ENCODE measurements at regions not wholly inside any gene's neighbourhood (a gene's known extent, or its start where the extent isn't known, plus 50 kb on each side); places are given as distances from the start of the nearest gene placed in this dataset.
A peak's percentile ranks its signal among the peaks of the same experiment; 100 is the strongest.

DNA sequence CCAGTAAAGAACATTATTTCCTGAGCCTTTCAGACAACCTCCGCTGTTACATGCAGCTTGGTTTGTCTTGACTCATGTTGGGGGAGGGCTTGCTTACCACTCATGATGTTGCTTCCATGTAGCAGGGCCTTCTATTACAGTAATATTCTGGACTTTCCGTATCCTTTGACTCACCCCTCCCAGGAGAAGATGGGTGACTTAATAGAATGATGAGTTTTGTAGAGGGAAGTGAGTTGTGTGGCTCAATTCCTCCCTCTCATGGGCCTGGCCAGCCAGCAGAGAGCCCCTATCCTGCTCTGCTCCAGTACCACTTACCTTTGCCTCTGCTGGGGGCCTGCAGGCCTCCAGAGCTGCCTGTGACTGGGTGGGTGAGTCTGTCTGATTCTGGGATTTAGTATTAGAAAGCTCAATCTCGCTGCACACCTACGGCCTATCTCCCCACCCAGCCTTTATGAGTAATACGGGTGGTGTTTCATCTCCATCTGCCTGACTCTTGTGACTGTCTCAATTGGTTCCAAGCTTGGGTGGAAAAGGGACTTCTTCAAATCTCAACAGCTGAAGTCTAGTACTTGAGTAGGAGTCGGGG, 52.6 kb upstream of the KLF9 start:
- ATAC-seq = peak; percentile 21 to 37
- peaks cover 31 to 40% of the 10 kb centered on the region in 2 donors for H3K4me1 ChIP-seq
- in situ Hi-C loops (cut with MboI; ENCODE audit: low sequenced_read_pairs in 4 of 4) = no loop called here

DNA sequence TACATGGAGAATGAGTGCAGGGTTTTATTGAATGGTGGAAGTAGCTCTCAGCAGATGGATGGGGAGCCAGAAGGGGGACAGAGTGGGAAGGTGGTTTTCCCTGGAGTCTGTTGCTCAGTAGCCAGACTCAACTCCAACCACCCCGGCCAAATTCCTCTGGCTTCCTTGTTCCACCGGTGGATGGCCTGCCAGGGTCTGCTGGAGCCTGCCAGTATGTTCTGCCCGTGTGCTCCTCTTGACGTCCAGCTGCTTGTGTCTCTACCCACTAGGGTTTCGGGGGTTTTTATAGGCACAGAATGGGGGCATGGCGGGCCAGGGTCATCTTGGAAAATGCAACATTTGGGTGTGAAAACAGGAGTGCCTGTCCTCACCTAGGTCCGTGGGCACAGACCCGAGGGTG, 51.4 kb upstream of the KLF9 start:
- no peaks in the 10 kb centered on the region for H3K36me3 ChIP-seq
- H3K4me1 ChIP-seq = peaks cover 23 to 31% of the 10 kb centered on the region in 2 donors
- TF ChIP-seq, protein P1, sequence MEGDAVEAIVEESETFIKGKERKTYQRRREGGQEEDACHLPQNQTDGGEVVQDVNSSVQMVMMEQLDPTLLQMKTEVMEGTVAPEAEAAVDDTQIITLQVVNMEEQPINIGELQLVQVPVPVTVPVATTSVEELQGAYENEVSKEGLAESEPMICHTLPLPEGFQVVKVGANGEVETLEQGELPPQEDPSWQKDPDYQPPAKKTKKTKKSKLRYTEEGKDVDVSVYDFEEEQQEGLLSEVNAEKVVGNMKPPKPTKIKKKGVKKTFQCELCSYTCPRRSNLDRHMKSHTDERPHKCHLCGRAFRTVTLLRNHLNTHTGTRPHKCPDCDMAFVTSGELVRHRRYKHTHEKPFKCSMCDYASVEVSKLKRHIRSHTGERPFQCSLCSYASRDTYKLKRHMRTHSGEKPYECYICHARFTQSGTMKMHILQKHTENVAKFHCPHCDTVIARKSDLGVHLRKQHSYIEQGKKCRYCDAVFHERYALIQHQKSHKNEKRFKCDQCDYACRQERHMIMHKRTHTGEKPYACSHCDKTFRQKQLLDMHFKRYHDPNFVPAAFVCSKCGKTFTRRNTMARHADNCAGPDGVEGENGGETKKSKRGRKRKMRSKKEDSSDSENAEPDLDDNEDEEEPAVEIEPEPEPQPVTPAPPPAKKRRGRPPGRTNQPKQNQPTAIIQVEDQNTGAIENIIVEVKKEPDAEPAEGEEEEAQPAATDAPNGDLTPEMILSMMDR (IDR thresholded peaks at IDR 0.05 in 4 of 5, conservative IDR thresholded peaks at IDR 0.05 in 1 of 5) = no peak
- TF ChIP-seq POLR2A (IDR thresholded peaks at IDR 0.05) = no peak
- DNase-seq (peak in 1 of 2 donors; percentile 59), ATAC-seq (peak; percentile 17 to 37)
- no peaks in the 10 kb centered on the region for H3K9me3 ChIP-seq
- in situ Hi-C loops (cut with MboI; ENCODE audit: low sequenced_read_pairs in 4 of 4) (no loop called here), intact Hi-C loops (cut with DNase I; ENCODE audit: low total_unique reads) (no loop called here)
- H3K27ac ChIP-seq = no peak overlapping the region
- H3K4me3 ChIP-seq = no peak overlapping the region
- no peaks in the 10 kb centered on the region for H3K27me3 ChIP-seq

More for the DNA sequence above, 52.6 kb upstream of the KLF9 start:
- no peaks in the 10 kb centered on the region for H3K9me3 ChIP-seq
- DNase-seq = peak in 1 of 2 donors; percentile 37
- no peaks in the 10 kb centered on the region for H3K27me3 ChIP-seq
- no peak overlapping the region for H3K4me3 ChIP-seq
- TF ChIP-seq POLR2A (IDR thresholded peaks at IDR 0.05) = peak in 1 of 2 donors; percentile 9
- TF ChIP-seq, protein P1 (IDR thresholded peaks at IDR 0.05 in 4 of 5, conservative IDR thresholded peaks at IDR 0.05 in 1 of 5) = no peak
- H3K36me3 ChIP-seq = no peaks in the 10 kb centered on the region
- intact Hi-C loops (cut with DNase I; ENCODE audit: low total_unique reads) = no loop called here
- peak overlapping the region; percentile 10 to 53 (median 42) for H3K27ac ChIP-seq

DNA sequence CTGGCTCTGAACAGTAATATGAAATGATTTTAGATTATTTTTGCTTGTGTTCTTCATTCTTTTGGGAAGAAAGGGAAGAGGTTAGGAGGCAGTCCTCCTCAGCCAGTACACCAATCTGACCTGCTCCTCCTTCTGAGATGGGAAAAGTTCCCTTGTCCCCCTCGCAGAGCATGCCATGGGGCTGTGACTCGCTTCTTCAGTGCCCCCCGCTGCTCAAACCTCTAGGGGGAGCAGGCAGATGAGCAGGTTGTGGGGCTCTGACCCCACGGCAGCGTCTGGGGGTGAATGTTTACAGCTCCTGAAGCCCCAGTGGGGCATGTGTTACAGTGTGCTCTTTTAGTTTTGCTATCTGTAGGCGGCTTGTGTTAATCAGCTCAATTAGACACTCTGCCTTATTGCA, 50.9 kb upstream of the KLF9 start:
- no peaks in the 10 kb centered on the region for H3K27me3 ChIP-seq
- TF ChIP-seq, protein P1 (IDR thresholded peaks at IDR 0.05 in 4 of 5, conservative IDR thresholded peaks at IDR 0.05 in 1 of 5) = no peak
- no peak for TF ChIP-seq POLR2A (IDR thresholded peaks at IDR 0.05)
- H3K4me3 ChIP-seq = no peak overlapping the region
- ATAC-seq (no peak), DNase-seq (no peak)
- H3K36me3 ChIP-seq = no peaks in the 10 kb centered on the region
- in situ Hi-C loops (cut with MboI; ENCODE audit: low sequenced_read_pairs in 4 of 4) = no loop called here
- peaks cover 18 to 26% of the 10 kb centered on the region in 2 donors for H3K4me1 ChIP-seq
- no peak overlapping the region for H3K27ac ChIP-seq
- H3K9me3 ChIP-seq = no peaks in the 10 kb centered on the region
- intact Hi-C loops (cut with DNase I; ENCODE audit: low total_unique reads) = no loop called here
